SK-N-SH treated with all-trans-retinoic acid at 6 μM for 48 hours (cell line): ENCODE measurements at regions not wholly inside any gene's neighbourhood (a gene's known extent, or its start where the extent isn't known, plus 50 kb on each side); places are given as distances from the start of the nearest gene placed in this dataset.

Experiments used
- ARNTL ChIP-seq: fragments of 450-650 bp; formaldehyde crosslinking; IDR thresholded peaks from 2 replicates; pipeline ENCODE4 v1.5.0; 2020; ENCODE audit warnings: low read depth, mild to moderate bottlenecking, moderate library complexity, borderline replicate concordance
- BACH2 ChIP-seq: fragments of 250-450 bp; sonication (Bioruptor Pico); IDR thresholded peaks from 2 replicates; pipeline ENCODE4 v1.9.0; 2021; ENCODE audit warnings: mild to moderate bottlenecking, borderline replicate concordance
- ESRRG ChIP-seq: fragments of 250-450 bp; sonication (Bioruptor Pico); IDR thresholded peaks from 2 replicates; pipeline ENCODE4 v1.6.1; 2021; ENCODE audit warnings: mild to moderate bottlenecking
- OSR1 ChIP-seq: fragments of 250-450 bp; sonication (Bioruptor Pico); IDR thresholded peaks from 2 replicates; pipeline ENCODE4 v1.8.0; 2022; ENCODE audit warnings: moderate library complexity, mild to moderate bottlenecking, inconsistent platforms
- PPARA ChIP-seq: fragments of 250-450 bp; sonication (Bioruptor Pico); IDR thresholded peaks from 2 replicates; pipeline ENCODE4 v1.5.0; 2020; ENCODE audit warnings: mild to moderate bottlenecking, borderline replicate concordance
- TOX ChIP-seq: fragments of 250-450 bp; sonication (Bioruptor Pico); IDR thresholded peaks from 2 replicates; pipeline ENCODE4 v1.8.0; 2021; ENCODE audit warnings: mild to moderate bottlenecking, moderate library complexity, borderline replicate concordance
- ZFP3 ChIP-seq: fragments of 250-450 bp; sonication (Bioruptor Pico); IDR thresholded peaks from 2 replicates; pipeline ENCODE4 v1.5.0; 2020; ENCODE audit warnings: mild to moderate bottlenecking, moderate library complexity
- ZNF70 ChIP-seq: fragments of 450-650 bp; formaldehyde crosslinking; IDR thresholded peaks from 2 replicates; pipeline ENCODE4 v1.5.0; 2020; ENCODE audit warnings: mild to moderate bottlenecking, moderate library complexity
- ZNF8 ChIP-seq: fragments of 450-650 bp; formaldehyde crosslinking; IDR thresholded peaks from 2 replicates; pipeline ENCODE4 v1.5.0; 2020; ENCODE audit warnings: mild to moderate bottlenecking, moderate library complexity
- TF ChIP-seq, protein P1 (sequence below): fragments of 250-450 bp; sonication (Bioruptor Pico); IDR thresholded peaks from 2 replicates; pipeline ENCODE4 v1.8.0; 2020; ENCODE audit warnings: mild to moderate bottlenecking, moderate library complexity, borderline replicate concordance
- TF ChIP-seq, protein P2 (sequence below): fragments of 250-450 bp; sonication (Bioruptor Pico); IDR thresholded peaks from 2 replicates; pipeline ENCODE4 v1.5.1; 2020; ENCODE audit warnings: low read depth, mild to moderate bottlenecking, moderate library complexity

DNA sequence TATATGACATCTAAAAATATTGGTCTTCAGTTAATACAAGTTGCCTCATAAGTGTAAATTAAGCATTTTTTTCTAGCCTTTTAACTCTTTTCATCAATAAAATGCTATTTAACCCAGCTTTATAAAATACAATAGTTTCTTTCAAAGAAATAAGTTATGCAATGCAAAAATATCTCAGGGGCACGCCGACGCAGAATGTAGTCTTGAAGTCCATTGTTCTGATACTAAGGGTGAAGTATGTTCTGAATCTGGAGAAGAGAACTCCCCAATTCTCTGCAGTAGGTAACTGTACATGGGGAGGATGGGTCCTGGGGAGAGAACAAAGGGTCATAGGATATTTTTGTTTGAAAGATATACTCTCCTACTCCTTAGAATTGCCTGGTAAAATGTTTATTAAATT, 256.6 kb upstream of the NDST4 start:
- TF ChIP-seq, protein P1, sequence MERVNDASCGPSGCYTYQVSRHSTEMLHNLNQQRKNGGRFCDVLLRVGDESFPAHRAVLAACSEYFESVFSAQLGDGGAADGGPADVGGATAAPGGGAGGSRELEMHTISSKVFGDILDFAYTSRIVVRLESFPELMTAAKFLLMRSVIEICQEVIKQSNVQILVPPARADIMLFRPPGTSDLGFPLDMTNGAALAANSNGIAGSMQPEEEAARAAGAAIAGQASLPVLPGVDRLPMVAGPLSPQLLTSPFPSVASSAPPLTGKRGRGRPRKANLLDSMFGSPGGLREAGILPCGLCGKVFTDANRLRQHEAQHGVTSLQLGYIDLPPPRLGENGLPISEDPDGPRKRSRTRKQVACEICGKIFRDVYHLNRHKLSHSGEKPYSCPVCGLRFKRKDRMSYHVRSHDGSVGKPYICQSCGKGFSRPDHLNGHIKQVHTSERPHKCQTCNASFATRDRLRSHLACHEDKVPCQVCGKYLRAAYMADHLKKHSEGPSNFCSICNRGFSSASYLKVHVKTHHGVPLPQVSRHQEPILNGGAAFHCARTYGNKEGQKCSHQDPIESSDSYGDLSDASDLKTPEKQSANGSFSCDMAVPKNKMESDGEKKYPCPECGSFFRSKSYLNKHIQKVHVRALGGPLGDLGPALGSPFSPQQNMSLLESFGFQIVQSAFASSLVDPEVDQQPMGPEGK: no peak
- TF ChIP-seq ZNF8 (CRISPR knock-in tag) (no peak), ZNF70 (CRISPR knock-in tag) (no peak), PPARA (no peak), ESRRG (CRISPR knock-in tag) (no peak), ARNTL (CRISPR knock-in tag) (no peak), BACH2 (CRISPR knock-in tag) (no peak), OSR1 (CRISPR knock-in tag) (no peak), TOX (CRISPR knock-in tag) (no peak), ZFP3 (CRISPR knock-in tag) (no peak)
- TF ChIP-seq, protein P2, sequence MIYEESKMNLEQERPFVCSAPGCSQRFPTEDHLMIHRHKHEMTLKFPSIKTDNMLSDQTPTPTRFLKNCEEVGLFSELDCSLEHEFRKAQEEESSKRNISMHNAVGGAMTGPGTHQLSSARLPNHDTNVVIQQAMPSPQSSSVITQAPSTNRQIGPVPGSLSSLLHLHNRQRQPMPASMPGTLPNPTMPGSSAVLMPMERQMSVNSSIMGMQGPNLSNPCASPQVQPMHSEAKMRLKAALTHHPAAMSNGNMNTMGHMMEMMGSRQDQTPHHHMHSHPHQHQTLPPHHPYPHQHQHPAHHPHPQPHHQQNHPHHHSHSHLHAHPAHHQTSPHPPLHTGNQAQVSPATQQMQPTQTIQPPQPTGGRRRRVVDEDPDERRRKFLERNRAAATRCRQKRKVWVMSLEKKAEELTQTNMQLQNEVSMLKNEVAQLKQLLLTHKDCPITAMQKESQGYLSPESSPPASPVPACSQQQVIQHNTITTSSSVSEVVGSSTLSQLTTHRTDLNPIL (CRISPR knock-in tag): no peak
